C4-2B (cell line): ENCODE measurements at regions not wholly inside any gene's neighbourhood (a gene's known extent, or its start where the extent isn't known, plus 50 kb on each side); places are given as distances from the start of the nearest gene placed in this dataset.

Experiments used
- H3K27ac ChIP-seq: fragments of 450-650 bp; 2 replicates; pipeline ENCODE4 v1.5.1; 2017
- ZFX ChIP-seq: fragments of 450-650 bp; IDR thresholded peaks from 2 replicates; pipeline ENCODE4 v1.6.1; 2017
- TF ChIP-seq, protein P1 (sequence below): fragments of 450-650 bp; conservative IDR thresholded peaks from 2 replicates; pipeline ENCODE4 v1.5.1; 2017; ENCODE audit warnings: mild to moderate bottlenecking

DNA sequence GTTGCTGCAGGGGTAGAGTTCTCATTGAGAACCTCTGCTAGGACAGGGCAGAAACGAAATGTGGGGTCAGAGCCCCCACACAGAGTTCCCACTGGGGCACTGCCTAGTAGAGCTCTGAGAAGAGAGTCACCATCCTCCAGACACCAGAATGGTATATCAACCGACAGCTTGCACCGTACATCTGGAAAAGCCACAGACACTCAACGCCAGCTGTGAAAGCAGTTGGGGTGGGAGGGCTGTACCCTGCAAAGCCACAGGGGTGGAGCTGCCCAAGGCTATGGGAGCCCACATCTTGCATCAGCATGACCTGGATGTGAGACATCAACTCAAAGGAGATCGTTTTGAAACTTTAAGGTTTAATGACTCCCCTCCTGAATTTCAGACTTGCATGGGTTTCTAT lies 284.0 kb upstream of the DEPDC1 start:
- TF ChIP-seq, protein P1, sequence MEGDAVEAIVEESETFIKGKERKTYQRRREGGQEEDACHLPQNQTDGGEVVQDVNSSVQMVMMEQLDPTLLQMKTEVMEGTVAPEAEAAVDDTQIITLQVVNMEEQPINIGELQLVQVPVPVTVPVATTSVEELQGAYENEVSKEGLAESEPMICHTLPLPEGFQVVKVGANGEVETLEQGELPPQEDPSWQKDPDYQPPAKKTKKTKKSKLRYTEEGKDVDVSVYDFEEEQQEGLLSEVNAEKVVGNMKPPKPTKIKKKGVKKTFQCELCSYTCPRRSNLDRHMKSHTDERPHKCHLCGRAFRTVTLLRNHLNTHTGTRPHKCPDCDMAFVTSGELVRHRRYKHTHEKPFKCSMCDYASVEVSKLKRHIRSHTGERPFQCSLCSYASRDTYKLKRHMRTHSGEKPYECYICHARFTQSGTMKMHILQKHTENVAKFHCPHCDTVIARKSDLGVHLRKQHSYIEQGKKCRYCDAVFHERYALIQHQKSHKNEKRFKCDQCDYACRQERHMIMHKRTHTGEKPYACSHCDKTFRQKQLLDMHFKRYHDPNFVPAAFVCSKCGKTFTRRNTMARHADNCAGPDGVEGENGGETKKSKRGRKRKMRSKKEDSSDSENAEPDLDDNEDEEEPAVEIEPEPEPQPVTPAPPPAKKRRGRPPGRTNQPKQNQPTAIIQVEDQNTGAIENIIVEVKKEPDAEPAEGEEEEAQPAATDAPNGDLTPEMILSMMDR = no peak
- TF ChIP-seq ZFX = no peak

DNA sequence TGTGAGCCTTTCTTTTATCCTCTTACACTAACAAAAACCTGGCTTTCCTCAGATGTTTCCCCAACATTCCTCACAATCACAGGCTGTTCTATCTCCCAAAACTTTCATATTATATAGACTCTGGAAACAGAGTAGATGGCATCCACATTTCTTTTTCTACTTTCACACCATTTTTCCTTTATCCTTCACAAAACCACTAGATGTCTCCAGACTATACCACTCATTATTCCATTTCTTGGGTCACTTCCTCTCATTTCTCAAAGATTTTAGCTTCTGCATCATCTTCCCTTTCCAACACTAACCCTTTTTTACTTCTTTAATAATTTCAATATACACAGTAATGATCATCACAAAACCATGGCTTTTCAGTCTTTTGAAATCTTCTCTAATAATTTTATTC lies 286.0 kb upstream of the DEPDC1 start:
- TF ChIP-seq ZFX = no peak
- TF ChIP-seq, protein P1 = peak; percentile 36
- H3K27ac ChIP-seq = no peak overlapping the region

More for the DNA sequence above, 284.0 kb upstream of the DEPDC1 start:
- H3K27ac ChIP-seq = no peak overlapping the region

DNA sequence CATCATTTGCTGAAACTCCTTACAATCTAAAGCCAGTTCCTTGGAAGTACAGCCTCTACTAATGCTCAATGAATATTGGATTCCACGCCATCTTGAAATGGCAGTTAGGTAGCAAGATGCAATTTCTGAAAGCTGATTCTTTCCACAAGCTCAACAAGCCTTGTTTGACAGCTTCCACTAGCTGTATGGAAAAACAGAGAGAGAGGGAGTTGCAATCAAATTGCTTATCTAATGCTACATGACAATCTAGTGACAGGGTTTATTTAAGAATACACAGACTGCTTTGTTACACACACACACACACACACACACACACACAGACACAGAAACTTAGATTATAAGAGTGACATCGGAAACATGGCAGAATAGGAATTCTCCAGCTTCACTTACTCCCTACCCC lies 288.4 kb upstream of the DEPDC1 start:
- no peak for TF ChIP-seq ZFX
- TF ChIP-seq, protein P1 = no peak
- H3K27ac ChIP-seq = no peak overlapping the region

GRCh38 chr1:68788762-68789161 lies 291.9 kb upstream of the DEPDC1 start:
- no peak for TF ChIP-seq ZFX
- TF ChIP-seq, protein P1 = no peak

GRCh38 chr1:68791800-68792199 lies 294.9 kb upstream of the DEPDC1 start:
- TF ChIP-seq, protein P1 = peak; percentile 27
- TF ChIP-seq ZFX = no peak
- no peak overlapping the region for H3K27ac ChIP-seq

More at GRCh38 chr1:68788762-68789161, 291.9 kb upstream of the DEPDC1 start:
- no peak overlapping the region for H3K27ac ChIP-seq

DNA sequence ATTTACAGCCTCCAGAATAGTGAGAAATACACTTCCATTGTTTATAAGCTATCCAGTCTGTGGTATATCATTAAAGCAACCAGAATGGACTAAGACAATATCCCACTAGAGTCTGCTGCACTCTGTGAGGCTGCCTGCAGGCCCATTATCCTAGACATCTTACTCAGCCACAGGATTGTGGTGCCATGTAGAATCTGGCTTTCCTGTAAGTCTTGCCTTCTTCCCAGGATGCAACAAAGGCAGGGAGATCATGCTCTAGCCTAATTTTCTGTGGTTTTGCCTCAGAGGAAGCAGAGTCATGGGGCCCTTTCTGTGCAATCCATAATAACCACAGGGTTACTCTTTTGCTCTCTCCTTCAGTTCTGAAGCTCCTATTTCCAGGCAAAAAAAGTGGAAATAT lies 299.1 kb upstream of the DEPDC1 start:
- TF ChIP-seq, protein P1 = no peak
- no peak for TF ChIP-seq ZFX
- H3K27ac ChIP-seq = no peak overlapping the region

DNA sequence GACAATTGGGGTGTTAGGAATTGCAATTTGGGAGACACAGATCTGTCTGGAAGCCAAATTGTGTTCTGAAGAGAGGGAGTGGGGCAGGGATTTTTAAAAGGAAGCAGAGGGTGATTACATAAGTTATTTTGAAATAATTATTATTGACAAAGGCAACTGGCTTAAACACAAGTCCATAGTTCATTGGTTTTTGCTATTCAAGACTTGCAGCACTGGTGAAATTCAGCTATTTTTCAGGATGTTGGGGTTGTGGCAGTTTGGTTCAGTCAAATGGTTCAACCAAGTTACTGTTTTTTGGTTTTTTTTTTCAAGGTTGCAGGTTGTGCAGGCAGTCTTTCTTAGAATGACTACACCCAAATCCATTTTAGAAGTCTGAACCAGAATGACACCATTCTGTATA lies 300.0 kb upstream of the DEPDC1 start:
- no peak for TF ChIP-seq ZFX
- TF ChIP-seq, protein P1 = no peak
- no peak overlapping the region for H3K27ac ChIP-seq
